BLaER1 (cell line): ENCODE measurements at regions not wholly inside any gene's neighbourhood (a gene's known extent, or its start where the extent isn't known, plus 50 kb on each side); places are given as distances from the start of the nearest gene placed in this dataset.
"Not testable (repeated sequence)": the region's sequence is repeated elsewhere in the genome, so short reads cannot be mapped to it uniquely, and the experiment has no call there.

Source experiments
- H3K27ac ChIP-seq: shearing (Covaris generic); formaldehyde crosslinking; 2 replicates; pipeline ENCODE4 v1.8.1; 2022
- H3K27me3 ChIP-seq: shearing (Covaris generic); formaldehyde crosslinking; 2 replicates; pipeline ENCODE4 v1.8.1; 2022
- H3K36me3 ChIP-seq: shearing (Covaris generic); formaldehyde crosslinking; 2 replicates; pipeline ENCODE4 v1.8.1; 2022
- H3K4me1 ChIP-seq: shearing (Covaris generic); formaldehyde crosslinking; 2 replicates; pipeline ENCODE4 v1.8.1; 2022
- H3K4me2 ChIP-seq: shearing (Covaris generic); formaldehyde crosslinking; 2 replicates; pipeline ENCODE4 v1.8.1; 2022
- H3K4me3 ChIP-seq: shearing (Covaris generic); formaldehyde crosslinking; 2 replicates; pipeline ENCODE4 v1.8.1; 2022
- H3K9ac ChIP-seq: shearing (Covaris generic); formaldehyde crosslinking; 2 replicates; pipeline ENCODE4 v1.8.1; 2022
- H3K9me3 ChIP-seq: shearing (Covaris generic); formaldehyde crosslinking; 2 replicates; pipeline ENCODE4 v1.8.1; 2022
- H4K20me1 ChIP-seq: shearing (Covaris generic); formaldehyde crosslinking; 2 replicates; pipeline ENCODE4 v1.8.1; 2022
- Cebpa-rat ChIP-seq: shearing (Covaris generic); IDR thresholded peaks from 2 replicates; pipeline ENCODE4 v1.8.1; 2022

GRCh38 chr10:28883741-28884423, 206.6 kb downstream of the BAMBI start:
- Histone ChIP-seq H3K4me1 (peaks cover 9% of the 10 kb centered on the region), H3K36me3 (no peaks in the 10 kb centered on the region), H3K4me2 (no peak overlapping the region), H3K27ac (no peak overlapping the region), H3K9ac (no peak overlapping the region), H3K9me3 (no peaks in the 10 kb centered on the region), H4K20me1 (no peaks in the 10 kb centered on the region), H3K27me3 (no peaks in the 10 kb centered on the region), H3K4me3 (no peak overlapping the region)
- no peak for TF ChIP-seq Cebpa-rat

- no peaks in the 10 kb centered on the region for H3K36me3 ChIP-seq
- H3K27me3 ChIP-seq, result no peaks in the 10 kb centered on the region
- 0 out of 2 replicates have a peak, but pooled peaks cover 5% of the 10 kb centered on the region for H3K4me1 ChIP-seq
- H4K20me1 ChIP-seq, result no peaks in the 10 kb centered on the region
- no peak overlapping the region for H3K27ac ChIP-seq
- no peak overlapping the region for H3K4me2 ChIP-seq
- TF ChIP-seq Cebpa-rat, result no peak
- no peak overlapping the region for H3K9ac ChIP-seq
- no peaks in the 10 kb centered on the region for H3K9me3 ChIP-seq
- no peak overlapping the region for H3K4me3 ChIP-seq
Observed at GRCh38 chr10:28890121-28890950, 213.0 kb downstream of the BAMBI start.

- H3K36me3 ChIP-seq, result no peaks in the 10 kb centered on the region
- 0 out of 2 replicates have a peak, but pooled peaks cover 5% of the 10 kb centered on the region for H3K4me1 ChIP-seq
- no peaks in the 10 kb centered on the region for H3K27me3 ChIP-seq
- no peak for TF ChIP-seq Cebpa-rat
- H3K4me3 ChIP-seq, result no peak overlapping the region
- H3K9ac ChIP-seq, result no peak overlapping the region
- no peak overlapping the region for H3K27ac ChIP-seq
- no peaks in the 10 kb centered on the region for H4K20me1 ChIP-seq
- H3K9me3 ChIP-seq, result peaks cover 1% of the 10 kb centered on the region
- no peak overlapping the region for H3K4me2 ChIP-seq
Observed at GRCh38 chr10:28891058-28891713, 213.9 kb downstream of the BAMBI start.

GRCh38 chr10:28892818-28893547, 215.7 kb downstream of the BAMBI start:
- Histone ChIP-seq H3K4me2 (no peak overlapping the region), H3K36me3 (no peaks in the 10 kb centered on the region), H3K4me3 (no peak overlapping the region), H3K27ac (no peak overlapping the region), H3K9ac (no peak overlapping the region), H3K27me3 (no peaks in the 10 kb centered on the region), H4K20me1 (no peaks in the 10 kb centered on the region), H3K4me1 (peaks cover 13% of the 10 kb centered on the region), H3K9me3 (peaks cover 14% of the 10 kb centered on the region)
- no peak for TF ChIP-seq Cebpa-rat

GRCh38 chr10:28894146-28894545, 216.8 kb downstream of the BAMBI start:
- Histone ChIP-seq H3K27ac (no peak overlapping the region), H3K4me1 (peaks cover 24% of the 10 kb centered on the region), H3K36me3 (no peaks in the 10 kb centered on the region), H3K9me3 (peaks cover 14% of the 10 kb centered on the region), H3K4me3 (no peak overlapping the region), H3K27me3 (no peaks in the 10 kb centered on the region), H3K9ac (no peak overlapping the region), H3K4me2 (no peak overlapping the region), H4K20me1 (no peaks in the 10 kb centered on the region)
- TF ChIP-seq Cebpa-rat, result no peak

GRCh38 chr10:28895671-28896070, 218.3 kb downstream of the BAMBI start:
- H3K27ac ChIP-seq, H3K4me2 ChIP-seq, H3K9ac ChIP-seq, H3K36me3 ChIP-seq, H4K20me1 ChIP-seq, H3K4me3 ChIP-seq, H3K27me3 ChIP-seq: not testable (repeated sequence)
- Histone ChIP-seq H3K4me1 (peaks cover 24% of the 10 kb centered on the region), H3K9me3 (peaks cover 14% of the 10 kb centered on the region)

- Histone ChIP-seq H3K4me1 (peaks cover 19% of the 10 kb centered on the region), H3K9me3 (peaks cover 17% of the 10 kb centered on the region), H3K4me2 (peak overlapping the region; percentile 56)
- not testable (repeated sequence) for H3K27me3 ChIP-seq, H3K27ac ChIP-seq, H3K4me3 ChIP-seq, H3K36me3 ChIP-seq, H3K9ac ChIP-seq, H4K20me1 ChIP-seq
Observed at GRCh38 chr10:28896791-28897409, 219.6 kb downstream of the BAMBI start.

- Histone ChIP-seq H3K27ac (peak overlapping the region; percentile 63), H3K4me1 (peaks cover 19% of the 10 kb centered on the region), H3K9ac (peak overlapping the region; percentile 12; the same call in 1 of the 2 replicates), H3K4me2 (peak overlapping the region; percentile 56), H3K27me3 (no peaks in the 10 kb centered on the region), H4K20me1 (no peaks in the 10 kb centered on the region), H3K9me3 (peaks cover 17% of the 10 kb centered on the region), H3K4me3 (no peak overlapping the region), H3K36me3 (no peaks in the 10 kb centered on the region)
- TF ChIP-seq Cebpa-rat, result no peak
Observed at GRCh38 chr10:28897617-28898464, 220.5 kb downstream of the BAMBI start.

- Histone ChIP-seq H3K27ac (no peak overlapping the region), H3K9ac (no peak overlapping the region), H3K9me3 (peaks cover 6% of the 10 kb centered on the region; the same call in 1 of the 2 replicates), H3K4me3 (no peak overlapping the region), H3K36me3 (no peaks in the 10 kb centered on the region), H3K4me2 (no peak overlapping the region), H4K20me1 (no peaks in the 10 kb centered on the region), H3K4me1 (peaks cover 41% of the 10 kb centered on the region), H3K27me3 (no peaks in the 10 kb centered on the region)
- no peak for TF ChIP-seq Cebpa-rat
Observed at GRCh38 chr10:28902215-28902614, 224.9 kb downstream of the BAMBI start.
